Neural progenitor cell (in vitro differentiated cells): ENCODE measurements at regions not wholly inside any gene's neighbourhood (a gene's known extent, or its start where the extent isn't known, plus 50 kb on each side); places are given as distances from the start of the nearest gene placed in this dataset.

Experiments used
- CTCF ChIP-seq: fragments of 200-600 bp; sonication (generic); IDR thresholded peaks from 2 replicates; pipeline ENCODE4 v1.5.1; 2017; ENCODE audit warnings: antibody characterized with exemption, mild to moderate bottlenecking
- EZH2phosphoT487 ChIP-seq: fragments of 200-600 bp; sonication (generic); IDR thresholded peaks from 2 replicates; pipeline ENCODE4 v1.6.1; 2017; ENCODE audit warnings: antibody characterized with exemption

GRCh38 chr1:188062456-188062855, 1233.7 kb downstream of the PLA2G4A start:
- TF ChIP-seq CTCF (no peak), EZH2phosphoT487 (no peak)
